HG03460 (cell line): ENCODE measurements at regions not wholly inside any gene's neighbourhood (a gene's known extent, or its start where the extent isn't known, plus 50 kb on each side); places are given as distances from the start of the nearest gene placed in this dataset.
"Not testable (repeated sequence)": the region's sequence is repeated elsewhere in the genome, so short reads cannot be mapped to it uniquely, and the experiment has no call there.

ENCODE experiments used
- ATAC-seq: cut with Tn5 transposase; IDR thresholded peaks from one replicate; pipeline ENCODE4 v1.9.1; 2021; ENCODE audit not compliant: unreplicated experiment

DNA sequence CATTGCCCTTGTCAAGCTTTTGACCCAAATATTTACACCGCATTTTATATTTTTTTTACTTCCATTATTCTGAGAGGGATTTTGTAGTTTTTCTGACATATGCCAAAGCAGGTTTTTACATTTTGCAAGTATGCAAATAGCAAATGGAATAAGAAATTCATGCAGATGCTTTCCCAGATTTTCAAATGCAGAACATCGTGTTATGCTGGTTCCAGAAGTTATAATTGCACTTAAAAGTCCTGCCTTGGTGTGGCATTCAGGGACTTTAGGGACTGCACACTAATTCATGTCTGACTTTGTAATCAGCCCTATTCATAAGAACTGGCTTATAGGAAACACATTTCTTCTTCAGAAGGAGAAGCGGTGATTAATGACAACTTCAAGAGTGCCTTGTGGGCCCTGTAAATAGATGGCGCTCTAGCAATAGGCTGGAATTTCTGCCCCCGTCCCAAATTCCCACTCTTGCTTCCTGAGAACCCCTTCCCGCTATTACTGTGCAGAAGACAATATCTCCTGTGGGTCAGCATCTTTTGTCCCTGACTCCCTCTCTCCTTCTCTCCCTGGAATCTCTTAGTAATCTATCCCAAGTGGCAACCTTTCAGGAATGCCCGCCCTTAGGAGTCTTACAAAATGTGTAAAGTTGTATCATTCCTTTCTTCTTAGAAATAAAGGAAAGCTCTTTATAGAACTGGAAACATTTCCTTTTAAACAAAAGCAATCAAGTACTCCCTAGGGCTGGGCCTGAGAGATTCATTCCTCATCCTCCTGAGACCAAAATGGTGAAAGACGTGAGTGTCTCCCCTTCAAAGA is 264.0 kb downstream of the INHBA start:
- no peak for ATAC-seq

DNA sequence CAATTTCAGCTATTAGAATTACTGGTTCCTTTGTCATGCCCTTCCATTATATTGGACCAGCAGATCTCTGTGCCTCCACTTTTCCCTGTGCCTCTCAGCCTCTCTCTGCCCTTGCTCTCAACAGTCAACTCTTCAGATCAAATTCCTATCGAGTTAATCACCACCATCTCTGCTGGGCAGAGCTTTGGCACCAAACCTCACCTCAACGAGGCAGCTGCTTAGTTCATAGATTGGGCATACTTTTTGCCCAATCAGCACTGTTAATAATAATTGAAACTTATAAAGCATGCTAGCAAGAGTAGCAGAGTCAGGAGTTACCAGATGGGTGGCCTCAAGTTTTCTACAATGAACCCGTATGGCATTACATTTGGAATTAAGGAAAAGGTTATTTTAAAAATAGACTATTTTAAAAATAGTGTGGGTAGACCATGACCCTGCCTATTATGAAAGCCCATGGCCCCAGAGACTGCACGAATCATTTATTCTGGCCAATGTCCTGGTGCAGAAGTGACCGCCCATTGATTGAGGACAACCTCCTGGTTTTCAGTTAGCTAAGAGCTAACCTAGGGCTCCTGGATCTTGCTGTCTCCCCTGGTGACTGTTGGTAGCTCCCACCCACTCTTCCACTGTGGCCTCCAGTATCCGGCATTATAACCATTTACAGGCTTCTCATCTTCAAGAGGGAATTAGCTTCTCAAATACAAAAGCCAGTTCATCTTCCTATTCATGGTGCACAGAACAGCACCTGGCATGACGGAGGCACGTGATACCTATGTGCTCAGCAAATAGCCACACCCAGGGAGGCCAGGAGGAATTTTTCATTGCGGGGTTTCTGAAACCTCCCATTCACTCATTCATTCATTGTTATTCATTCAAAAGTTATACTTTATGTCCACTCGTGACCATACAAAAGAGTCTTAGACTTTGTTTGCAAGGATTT is 265.4 kb downstream of the INHBA start:
- ATAC-seq: no peak

DNA sequence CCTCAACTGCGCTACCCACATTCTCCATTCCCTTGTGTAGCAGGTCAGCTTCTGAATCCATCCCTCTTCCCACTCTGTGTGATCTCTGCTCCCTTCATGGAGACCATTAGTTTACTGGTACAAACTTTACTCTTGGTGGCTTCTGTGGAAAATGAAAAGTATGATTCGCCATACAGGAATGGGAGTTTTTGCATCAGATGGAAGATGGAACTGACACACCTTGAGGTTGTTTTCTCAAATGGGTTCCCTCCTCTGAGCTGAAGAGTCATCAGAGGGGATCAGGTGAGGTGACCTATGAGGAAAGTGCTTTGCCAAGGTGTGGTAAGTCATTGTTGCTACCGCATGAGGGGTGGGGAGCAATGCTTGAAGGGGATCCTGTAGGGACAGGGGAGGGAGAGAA is 266.8 kb downstream of the INHBA start:
- no peak for ATAC-seq

DNA sequence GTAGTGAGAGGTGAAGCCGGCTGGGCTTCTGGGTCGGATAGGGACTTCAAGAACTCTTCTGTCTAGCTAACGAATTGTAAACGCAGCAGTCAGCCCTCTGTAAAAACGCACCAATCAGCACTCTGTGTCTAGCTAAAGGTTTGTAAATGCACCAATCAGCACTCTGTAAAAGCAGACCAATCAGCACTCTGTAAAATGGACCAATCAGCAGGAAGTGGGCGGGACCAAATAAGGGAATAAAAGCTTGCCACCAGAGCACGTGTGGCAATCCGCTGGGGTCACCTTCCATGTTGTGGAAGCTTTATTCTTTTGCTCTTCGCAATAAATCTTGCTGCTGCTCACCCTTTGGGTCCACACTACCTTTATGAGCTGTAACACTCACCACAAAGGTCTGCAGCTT is 267.9 kb downstream of the INHBA start:
- ATAC-seq: not testable (repeated sequence)

DNA sequence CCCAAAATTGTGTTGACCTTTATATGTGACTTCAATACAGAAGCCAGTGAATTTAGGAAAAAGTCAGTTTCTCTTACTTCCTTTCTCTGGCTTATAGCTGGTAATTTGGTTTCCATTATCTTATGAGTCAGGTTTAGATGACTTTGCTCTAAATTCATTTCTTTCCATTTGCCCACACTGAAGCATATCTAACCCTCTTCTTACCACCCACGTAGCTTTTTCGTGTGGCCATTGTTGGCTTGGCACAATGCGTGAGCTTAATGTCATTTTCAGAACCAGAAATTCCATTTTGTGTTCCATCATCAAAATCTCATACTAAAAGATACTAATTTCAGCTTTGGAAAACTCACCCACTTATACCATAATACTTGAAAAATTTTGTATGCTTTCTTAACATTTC is 271.2 kb downstream of the INHBA start:
- no peak for ATAC-seq

DNA sequence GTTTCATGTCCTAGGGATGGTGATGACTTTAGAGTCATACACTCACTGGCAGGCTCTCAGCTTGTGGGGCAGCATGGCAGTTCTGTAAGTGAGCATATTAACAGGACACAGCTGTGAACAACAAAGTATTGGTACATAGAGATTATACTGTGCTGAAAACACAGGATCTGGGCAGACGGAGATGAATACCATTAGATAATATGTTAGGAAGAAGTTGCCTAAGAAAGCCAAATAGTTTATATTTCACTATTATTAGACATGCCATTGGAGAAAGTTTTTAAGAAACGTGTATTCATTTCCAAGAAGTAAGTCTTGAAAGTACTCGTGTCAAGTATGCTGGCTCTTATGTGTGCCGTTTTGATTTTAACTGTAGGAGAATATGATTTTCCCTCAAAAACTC is 274.5 kb downstream of the INHBA start:
- ATAC-seq: no peak

DNA sequence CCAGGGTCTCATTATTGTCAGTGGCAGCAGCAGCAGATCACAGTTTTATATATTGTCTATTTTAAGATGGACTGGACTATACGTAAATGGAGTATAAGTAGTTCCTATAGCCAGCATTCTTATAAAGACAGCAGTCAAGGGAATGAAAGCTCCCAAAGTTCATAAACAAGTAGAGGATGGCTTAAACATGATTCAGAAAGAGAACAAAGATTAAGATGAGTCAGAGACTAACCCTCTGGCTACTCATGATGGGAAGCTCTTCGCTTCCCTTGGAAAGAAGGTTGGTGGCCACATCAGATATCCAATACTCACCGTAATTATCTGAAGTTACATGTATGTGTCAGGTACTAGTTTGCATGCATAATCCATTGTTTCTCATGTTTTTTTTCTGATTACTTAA is 277.0 kb downstream of the INHBA start:
- ATAC-seq: no peak

DNA sequence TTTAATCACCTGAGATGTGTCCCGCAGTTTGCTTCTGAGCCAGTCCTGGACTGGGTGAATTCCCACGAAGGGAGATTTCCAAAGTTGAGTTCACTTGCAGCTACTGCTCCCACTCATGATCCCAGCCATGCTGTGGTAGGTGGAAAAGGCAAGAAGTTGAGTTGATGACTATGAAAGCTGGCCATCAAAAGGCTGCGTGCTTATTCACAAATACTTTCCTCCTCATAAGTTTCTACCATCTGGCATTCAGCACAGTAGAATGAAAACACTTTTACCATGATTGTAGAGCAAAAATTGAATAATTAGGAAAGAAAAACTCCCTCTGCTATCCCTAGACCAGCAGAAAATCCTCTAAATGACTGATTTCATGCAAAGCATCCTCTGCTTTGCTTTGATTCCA is 281.8 kb downstream of the INHBA start:
- ATAC-seq: no peak

DNA sequence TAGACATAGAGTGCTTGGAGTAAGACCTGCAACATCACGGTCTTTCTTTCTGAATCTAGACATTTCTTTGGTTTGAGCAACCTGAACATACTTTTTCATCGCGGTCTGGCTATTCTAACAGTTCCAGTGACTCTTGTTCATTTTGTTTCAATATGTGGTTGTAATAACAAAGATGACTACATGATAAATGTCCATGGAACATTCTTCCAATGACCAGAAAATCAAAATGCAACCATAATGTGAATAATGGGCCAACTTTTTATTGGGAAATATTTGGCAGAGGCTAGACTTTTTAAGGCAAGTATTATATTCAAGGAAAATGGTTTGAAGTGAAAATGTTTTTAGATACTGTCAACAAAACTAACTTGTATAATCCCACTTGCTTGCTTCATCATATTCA is 282.5 kb downstream of the INHBA start:
- no peak for ATAC-seq

DNA sequence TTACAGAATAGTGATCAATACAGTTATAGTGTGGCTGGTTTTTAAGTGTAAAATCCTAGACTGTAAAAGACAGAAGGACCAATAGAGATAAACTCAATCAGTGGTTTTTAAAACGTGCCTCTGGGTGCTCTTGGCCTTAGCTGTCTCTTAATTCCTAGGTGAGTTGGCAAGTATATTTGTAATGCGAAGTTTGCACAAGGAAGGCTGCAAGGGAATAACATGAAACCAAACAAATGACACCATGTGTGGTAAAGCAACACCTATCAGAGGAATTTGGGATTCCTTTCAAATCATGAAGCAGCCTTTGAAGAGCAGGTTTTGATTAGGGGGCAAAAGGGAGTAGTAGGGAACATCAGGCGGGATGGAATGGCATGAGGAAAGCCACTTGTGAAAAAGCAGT is 284.6 kb downstream of the INHBA start:
- ATAC-seq: no peak

DNA sequence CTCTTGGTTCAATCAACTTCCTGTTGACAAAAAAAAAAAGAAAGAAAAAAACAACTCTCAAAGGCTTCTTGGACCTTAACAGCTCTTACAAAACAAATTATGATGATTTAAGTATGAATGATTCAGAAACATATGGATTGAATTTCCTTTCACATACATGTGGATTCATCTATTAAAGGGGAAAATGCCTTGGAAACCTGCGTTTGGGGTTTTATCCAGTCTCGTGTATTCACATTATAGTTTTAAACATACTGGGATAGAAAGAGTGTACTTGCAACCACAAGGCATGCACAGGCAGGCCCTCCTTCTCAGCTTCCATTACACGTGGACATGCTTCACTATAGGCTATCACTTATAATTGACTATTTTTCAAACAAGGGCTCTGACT is 286.7 kb downstream of the INHBA start:
- no peak for ATAC-seq

DNA sequence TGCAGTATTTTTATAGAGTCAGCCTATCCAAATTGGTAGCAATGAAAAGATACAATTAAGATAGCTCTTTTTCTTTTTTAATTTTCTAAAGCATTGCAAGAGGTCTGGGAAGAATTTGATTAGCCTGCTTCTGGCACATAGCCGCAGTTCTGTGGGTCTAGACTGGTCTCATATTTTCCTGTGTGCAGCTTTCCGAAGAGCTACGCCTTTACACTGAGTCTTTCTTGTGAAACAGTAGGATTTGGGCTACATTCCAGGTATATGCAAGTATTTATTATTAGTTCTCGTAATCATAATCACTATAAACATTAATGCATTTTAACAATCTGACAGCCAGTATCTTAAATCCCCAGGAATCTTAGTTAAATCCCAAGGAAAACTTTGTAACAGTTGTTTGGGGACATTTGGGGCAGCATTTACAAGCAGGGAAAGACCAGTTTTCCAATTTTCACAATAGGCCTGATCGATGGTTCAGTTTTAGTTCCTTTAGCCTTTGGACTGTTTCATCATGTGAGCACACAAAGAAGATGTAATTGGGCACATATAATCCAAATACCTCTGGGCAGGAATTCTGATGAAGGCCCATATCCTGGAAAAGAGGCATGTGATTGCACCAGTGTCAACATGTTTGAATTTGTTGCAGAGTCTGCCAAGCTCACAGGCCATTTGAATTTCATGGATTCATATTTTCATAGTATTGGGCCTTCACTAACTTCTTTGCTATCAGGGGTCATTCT is 287.3 kb downstream of the INHBA start:
- no peak for ATAC-seq

DNA sequence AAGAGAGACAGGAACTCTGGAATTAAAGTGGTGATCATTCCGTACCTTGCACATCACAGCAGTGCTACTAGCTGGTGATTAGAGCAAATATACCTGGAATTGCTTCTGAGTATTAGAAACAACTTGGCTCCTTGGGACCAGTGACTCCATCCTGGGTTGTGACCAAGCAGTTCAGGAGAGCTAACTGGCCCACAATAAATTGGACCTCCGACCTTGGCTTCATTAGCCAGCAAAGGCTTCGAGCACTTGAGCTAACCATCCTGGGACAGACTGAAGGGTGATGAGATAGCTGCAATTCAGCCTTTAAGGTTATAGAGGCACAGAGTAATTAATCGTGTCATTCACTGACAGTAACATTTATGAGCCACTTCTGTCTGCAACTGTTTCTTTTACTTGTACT is 287.8 kb downstream of the INHBA start:
- ATAC-seq: no peak

DNA sequence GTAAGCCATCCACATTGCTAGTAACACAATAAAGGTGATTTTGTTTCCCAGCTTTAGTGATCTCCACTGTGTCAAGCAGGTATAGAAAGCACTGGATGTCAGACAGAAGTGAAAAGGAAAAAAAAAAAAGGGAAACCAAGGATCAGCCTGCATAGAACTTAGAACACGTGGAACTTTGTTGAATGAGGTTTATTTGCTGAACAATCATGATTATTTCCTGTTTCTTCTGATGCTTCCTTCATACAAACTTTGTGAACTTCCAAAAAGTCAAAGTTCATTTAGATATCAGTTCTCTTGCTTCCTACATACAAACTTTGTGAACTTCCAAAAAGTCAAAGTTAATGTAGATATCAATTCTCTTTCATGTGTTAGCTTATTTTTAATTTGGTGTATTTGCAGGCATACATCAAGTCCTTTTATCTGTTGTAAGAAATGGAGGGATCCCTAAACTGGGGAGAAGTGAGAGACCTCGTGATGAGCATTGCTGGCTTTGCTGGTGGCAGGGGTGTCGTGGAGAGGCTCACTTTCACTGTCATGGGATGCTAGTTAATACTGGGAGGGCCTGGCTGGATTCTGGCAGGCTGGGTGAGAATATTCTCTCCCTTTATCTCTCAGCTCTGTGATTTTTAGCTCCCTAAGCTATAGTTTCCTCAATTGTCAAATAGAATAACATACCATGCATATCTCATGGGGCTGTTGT is 298.4 kb downstream of the INHBA start:
- no peak for ATAC-seq

DNA sequence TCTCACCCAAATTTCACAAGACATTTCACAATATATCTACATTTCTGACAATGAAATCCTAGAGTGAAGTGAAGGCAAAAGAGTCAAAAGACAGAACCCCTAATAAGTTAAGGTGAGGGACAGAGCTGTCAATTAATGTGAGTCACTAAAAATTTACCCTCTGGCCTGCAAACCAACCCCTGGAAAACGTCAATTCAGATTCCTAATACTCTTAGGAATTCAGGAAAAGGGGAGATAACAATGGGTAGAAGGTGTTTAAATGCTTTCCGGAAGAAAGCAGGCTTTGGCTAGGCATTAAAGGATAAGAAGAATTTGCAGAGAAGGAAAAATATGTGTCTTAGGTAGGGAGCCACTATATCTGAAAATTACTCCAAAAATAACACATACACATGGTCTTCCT is 299.6 kb downstream of the INHBA start:
- ATAC-seq: no peak

DNA sequence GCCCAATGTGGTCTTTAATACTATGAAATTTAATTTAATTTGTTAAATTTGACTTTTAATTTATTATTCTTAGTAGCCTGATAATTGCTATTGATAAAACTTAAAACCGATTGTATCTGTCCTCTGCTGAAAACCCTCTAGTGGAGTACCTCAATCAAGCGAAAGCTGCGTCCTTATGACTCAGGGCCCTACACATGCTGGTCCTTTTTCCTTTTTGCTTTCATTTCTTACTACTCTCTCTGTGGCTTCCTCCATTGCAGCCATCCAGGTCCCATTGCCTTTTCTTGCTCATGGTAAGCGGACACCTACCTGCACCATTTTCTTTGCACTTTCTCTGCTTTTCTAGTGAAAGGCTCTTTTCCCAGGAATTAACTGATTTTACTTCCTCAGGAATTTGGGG is 301.1 kb downstream of the INHBA start:
- ATAC-seq: no peak

DNA sequence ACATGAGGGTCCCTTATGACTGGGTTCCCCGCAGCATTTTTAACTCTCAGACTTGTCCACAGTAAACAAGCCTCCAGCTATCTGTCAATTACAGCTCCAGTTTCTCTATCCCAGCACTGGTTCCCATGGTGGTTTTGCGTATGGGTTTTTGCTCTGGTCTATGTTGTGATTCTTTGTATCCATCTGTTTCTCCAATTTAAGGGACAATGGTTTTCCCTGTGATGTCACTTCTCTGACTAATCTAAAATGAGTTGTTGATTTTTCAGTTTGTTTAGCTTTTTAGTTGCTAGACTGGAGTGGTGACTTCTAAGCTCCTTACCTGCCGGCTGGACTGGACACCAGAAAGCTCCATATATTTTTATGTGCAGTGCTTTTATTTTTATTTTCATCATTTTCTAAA is 303.7 kb downstream of the INHBA start:
- no peak for ATAC-seq

DNA sequence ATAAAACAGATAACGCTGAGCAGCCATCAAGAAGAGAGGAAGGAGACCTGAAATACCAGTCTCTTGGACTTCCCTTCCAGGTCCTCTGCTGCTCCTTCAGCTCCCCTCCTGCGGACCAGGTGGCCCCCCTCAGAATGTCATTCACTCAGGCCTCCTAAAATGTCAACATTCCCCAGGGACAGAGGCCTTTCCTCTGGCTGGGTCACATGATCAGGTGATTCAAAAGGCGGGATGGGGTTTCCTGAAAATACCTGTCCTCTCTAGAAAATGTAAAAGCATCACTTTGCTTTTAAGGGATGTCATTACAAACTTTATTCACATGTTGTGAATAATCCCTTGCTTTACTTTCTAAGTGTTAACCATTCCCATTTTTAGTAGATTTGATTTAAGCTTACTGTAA is 311.1 kb downstream of the INHBA start:
- ATAC-seq: no peak

DNA sequence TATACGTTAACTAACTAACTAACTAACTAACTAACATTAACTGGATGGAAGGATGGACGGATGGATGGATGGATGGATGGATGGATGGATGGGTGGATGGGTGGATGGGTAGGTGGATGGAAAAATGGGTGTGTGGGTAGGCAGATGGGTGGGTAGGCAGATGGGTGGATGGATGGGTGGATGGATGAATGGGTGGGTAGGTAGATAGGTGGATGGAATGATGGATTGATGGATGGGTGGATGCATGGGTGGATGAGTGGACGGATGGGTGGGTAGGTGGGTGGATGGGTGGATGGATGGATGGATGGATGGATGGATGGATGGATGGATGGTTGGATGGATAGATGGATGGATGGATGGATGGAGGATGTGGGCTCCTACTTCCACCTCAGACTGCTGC is 314.0 kb downstream of the INHBA start:
- ATAC-seq: not testable (repeated sequence)

DNA sequence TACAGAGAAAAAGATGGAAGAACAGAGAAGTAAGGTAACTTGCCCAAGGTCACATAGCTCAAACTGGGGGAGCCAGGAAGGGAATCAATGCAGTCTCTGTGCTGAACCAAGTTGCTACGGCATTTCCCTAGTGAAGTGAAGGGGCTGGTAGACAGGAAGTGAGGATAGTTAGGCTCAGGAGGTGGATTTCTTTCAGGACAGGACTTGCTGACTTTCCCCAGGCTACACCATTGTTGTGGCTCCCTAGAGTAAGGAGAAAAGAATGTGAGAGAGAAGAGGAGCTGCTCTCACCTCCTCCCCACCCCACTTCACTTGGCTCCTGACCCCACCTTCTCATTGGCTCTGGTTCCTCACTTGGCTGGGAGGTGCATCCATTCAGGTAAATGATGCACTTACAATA is 316.9 kb downstream of the INHBA start:
- no peak for ATAC-seq

DNA sequence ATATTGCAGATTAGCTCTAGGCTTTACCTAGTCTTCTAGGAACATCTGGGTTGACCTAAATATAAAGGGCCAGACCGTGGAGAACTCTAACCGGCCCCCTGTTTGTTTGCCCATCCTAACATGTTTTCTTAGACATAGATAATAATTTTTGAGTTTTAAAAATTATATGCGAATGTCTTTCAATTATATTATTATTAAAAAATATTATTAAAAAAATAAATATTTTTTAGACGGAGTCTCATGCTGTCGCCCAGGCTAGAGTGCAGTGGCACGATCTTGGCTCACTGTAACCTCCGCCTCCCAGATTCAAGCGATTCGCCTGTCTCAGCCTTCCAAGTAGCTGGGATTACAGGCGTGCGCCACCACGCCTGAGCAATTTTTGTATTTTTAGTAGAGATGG is 318.5 kb downstream of the INHBA start:
- no peak for ATAC-seq
